ENCODE measurements at regions not wholly inside any gene's neighbourhood (a gene's known extent, or its start where the extent isn't known, plus 50 kb on each side); places are given as distances from the start of the nearest gene placed in this dataset.

DNA sequence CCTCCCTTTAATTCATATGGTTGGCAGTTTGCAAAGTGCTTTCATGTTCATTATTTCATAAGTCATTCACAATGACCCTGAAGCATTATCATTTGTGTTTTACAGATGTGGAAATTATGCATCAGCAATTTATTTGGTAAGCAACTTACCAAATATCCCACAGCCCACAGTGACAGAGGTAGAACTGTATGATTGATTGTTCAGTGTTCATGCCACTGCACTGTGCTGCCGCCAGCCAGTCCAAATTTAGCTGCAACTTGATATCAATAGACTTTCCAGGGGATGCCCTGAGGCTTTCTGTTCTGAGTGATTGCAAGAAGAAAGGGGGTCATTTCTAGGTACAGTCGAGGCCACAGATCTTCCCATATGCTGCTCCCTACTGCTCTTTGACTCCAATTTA, 380.3 kb downstream of the PLPP3 start:
- no peak overlapping the region for H2AFZ ChIP-seq (ENCODE audit: low read length)
- TF ChIP-seq, protein P1, sequence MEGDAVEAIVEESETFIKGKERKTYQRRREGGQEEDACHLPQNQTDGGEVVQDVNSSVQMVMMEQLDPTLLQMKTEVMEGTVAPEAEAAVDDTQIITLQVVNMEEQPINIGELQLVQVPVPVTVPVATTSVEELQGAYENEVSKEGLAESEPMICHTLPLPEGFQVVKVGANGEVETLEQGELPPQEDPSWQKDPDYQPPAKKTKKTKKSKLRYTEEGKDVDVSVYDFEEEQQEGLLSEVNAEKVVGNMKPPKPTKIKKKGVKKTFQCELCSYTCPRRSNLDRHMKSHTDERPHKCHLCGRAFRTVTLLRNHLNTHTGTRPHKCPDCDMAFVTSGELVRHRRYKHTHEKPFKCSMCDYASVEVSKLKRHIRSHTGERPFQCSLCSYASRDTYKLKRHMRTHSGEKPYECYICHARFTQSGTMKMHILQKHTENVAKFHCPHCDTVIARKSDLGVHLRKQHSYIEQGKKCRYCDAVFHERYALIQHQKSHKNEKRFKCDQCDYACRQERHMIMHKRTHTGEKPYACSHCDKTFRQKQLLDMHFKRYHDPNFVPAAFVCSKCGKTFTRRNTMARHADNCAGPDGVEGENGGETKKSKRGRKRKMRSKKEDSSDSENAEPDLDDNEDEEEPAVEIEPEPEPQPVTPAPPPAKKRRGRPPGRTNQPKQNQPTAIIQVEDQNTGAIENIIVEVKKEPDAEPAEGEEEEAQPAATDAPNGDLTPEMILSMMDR (conservative IDR thresholded peaks at IDR 0.05), result no peak
- H2BK5ac ChIP-seq (ENCODE audit: insufficient read length, low read length), result no peak overlapping the region
- no peak overlapping the region for H2BK15ac ChIP-seq (ENCODE audit: low read depth, low read length)
- H3K18ac ChIP-seq (ENCODE audit: insufficient read length, low read depth, low read length), result no peak overlapping the region
- H3K79me2 ChIP-seq (ENCODE audit: insufficient read depth, low read length), result no peaks in the 10 kb centered on the region
- H3K4me3 Mint-ChIP-seq, result no peak overlapping the region
- no peaks in the 10 kb centered on the region for H3K27me3 Mint-ChIP-seq (ENCODE audit: low read depth)
- no peak overlapping the region for H3K23ac ChIP-seq (ENCODE audit: insufficient read length, low read depth, low read length)
- H2BK12ac ChIP-seq (ENCODE audit: insufficient read length, low read depth, low read length), result no peak overlapping the region
- no peaks in the 10 kb centered on the region; the same call in 1 of the 2 replicates for H3K4me1 ChIP-seq (ENCODE audit: insufficient read depth, low read length)
- H3K27ac Mint-ChIP-seq, result no peak overlapping the region; a peak in 1 of 7 replicates
- no peak overlapping the region for H3T11ph ChIP-seq (ENCODE audit: low read length)
- H2BK120ac ChIP-seq (ENCODE audit: low read depth, low read length, poor library complexity, severe bottlenecking), result no peak overlapping the region
- no CpG with 5 or more reads among the region's 2 CpGs for WGBS (ENCODE audit: extremely low coverage, insufficient read length, low lambda C conversion rate)
- H3K9me3 ChIP-seq (ENCODE audit: control insufficient read depth, low read depth, low read length), result no peaks in the 10 kb centered on the region
- no peaks in the 10 kb centered on the region for H3K9me3 Mint-ChIP-seq
- no peak for DNase-seq
- H4K20me1 ChIP-seq (ENCODE audit: control insufficient read depth, insufficient read depth, insufficient read length), result no peaks in the 10 kb centered on the region
- H2AK5ac ChIP-seq (ENCODE audit: insufficient read length, low read length), result no peak overlapping the region
- H4K8ac ChIP-seq (replicated peaks; ENCODE audit: insufficient read length, low read depth, low read length), result no peak overlapping the region
- peaks cover 16 to 18% of the 10 kb centered on the region in 2 experiments for H3K4me1 Mint-ChIP-seq
- H4K91ac ChIP-seq (ENCODE audit: insufficient read length, low read depth, low read length), result no peak overlapping the region
- no peaks in the 10 kb centered on the region for H3K79me1 ChIP-seq (ENCODE audit: insufficient read depth, low read depth, low read length, poor library complexity, severe bottlenecking)
- no peak overlapping the region for H3K14ac ChIP-seq (ENCODE audit: insufficient read depth, low read length)
- no peak overlapping the region for H3K9ac ChIP-seq (ENCODE audit: extremely low read depth, insufficient read length, low read length)
- H3K36me3 Mint-ChIP-seq (ENCODE audit: insufficient read depth in 1 of 3, low read depth in 3 of 3), result no peaks in the 10 kb centered on the region
- H4K5ac ChIP-seq (ENCODE audit: insufficient read length, low read depth, low read length), result no peak overlapping the region
- H3K4me2 ChIP-seq (ENCODE audit: insufficient read depth, insufficient read length, low read length), result no peak overlapping the region
- no peaks in the 10 kb centered on the region for H3K27me3 ChIP-seq (ENCODE audit: insufficient read depth, low read length)
- H3K4ac ChIP-seq (ENCODE audit: low read depth, low read length), result no peak overlapping the region
- H3K56ac ChIP-seq (ENCODE audit: insufficient read length, low read depth, low read length), result no peak overlapping the region
- H3K23me2 ChIP-seq (ENCODE audit: insufficient read length, low read depth, low read length, poor library complexity, severe bottlenecking), result no peaks in the 10 kb centered on the region
- no peak overlapping the region for H3K27ac ChIP-seq (ENCODE audit: insufficient read length, low read depth, low read length)
- no peak overlapping the region for H2BK20ac ChIP-seq (ENCODE audit: low read depth, low read length, poor library complexity, severe bottlenecking)

Data from H9 (cell line).